AG20443 (cell line): ENCODE measurements at regions not wholly inside any gene's neighbourhood (a gene's known extent, or its start where the extent isn't known, plus 50 kb on each side); places are given as distances from the start of the nearest gene placed in this dataset.

Experiments
- DNase-seq: peaks from one replicate; pipeline ENCODE4 v3.0.0; 2012; ENCODE audit warnings: low spot score, mixed read lengths

GRCh38 chr18:61256291-61256690 is 76.9 kb upstream of the CDH20 start:
- no peak for DNase-seq

- no peak for DNase-seq
These were observed 71.4 kb upstream of the CDH20 start for GRCh38 chr18:61261870-61262269.

GRCh38 chr18:61272793-61273192 is 60.4 kb upstream of the CDH20 start:
- DNase-seq = no peak

GRCh38 chr18:61273533-61273932 is 59.7 kb upstream of the CDH20 start:
- DNase-seq = no peak

GRCh38 chr18:61274416-61274960 is 58.7 kb upstream of the CDH20 start:
- no peak for DNase-seq

GRCh38 chr18:61277808-61278207 is 55.4 kb upstream of the CDH20 start:
- DNase-seq = no peak

GRCh38 chr18:61281431-61281830 is 51.8 kb upstream of the CDH20 start:
- DNase-seq = no peak

- DNase-seq = no peak
These were observed 50.3 kb upstream of the CDH20 start for GRCh38 chr18:61282926-61283325.
